GM19023 (cell line): ENCODE measurements at regions not wholly inside any gene's neighbourhood (a gene's known extent, or its start where the extent isn't known, plus 50 kb on each side); places are given as distances from the start of the nearest gene placed in this dataset.

ENCODE experiments used
- ATAC-seq: cut with Tn5 transposase; IDR thresholded peaks from one replicate; pipeline ENCODE4 v1.9.1; 2021; ENCODE audit warnings: mild to moderate bottlenecking, moderate library complexity; ENCODE audit not compliant: unreplicated experiment

DNA sequence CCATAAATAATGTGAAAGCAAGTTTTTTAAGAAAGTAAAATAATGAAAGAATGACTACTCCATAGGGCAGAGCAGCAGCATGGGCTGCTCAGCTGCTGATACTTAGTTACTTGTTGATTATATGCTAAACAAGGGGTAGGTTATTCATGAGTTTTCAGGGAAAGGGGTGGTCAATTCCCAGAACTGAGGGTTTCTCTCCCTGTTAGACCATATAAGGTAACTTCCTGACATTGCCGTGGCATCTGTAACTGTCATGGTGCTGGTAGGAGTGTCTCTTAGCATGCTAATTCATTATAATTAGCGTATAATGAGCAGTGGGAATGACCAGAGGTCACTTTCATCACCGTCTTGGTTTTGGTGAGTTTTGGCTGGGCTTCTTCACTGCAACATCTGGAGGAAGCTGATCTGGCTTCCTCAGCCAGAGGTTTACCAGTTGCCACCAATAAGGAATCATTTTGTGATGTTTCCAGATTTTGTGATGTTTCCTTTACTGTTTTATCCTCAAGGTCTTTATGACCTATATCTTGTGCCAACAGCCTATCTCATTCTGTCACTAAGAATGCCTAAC, 121.8 kb upstream of the CHL1 start:
- ATAC-seq = no peak

DNA sequence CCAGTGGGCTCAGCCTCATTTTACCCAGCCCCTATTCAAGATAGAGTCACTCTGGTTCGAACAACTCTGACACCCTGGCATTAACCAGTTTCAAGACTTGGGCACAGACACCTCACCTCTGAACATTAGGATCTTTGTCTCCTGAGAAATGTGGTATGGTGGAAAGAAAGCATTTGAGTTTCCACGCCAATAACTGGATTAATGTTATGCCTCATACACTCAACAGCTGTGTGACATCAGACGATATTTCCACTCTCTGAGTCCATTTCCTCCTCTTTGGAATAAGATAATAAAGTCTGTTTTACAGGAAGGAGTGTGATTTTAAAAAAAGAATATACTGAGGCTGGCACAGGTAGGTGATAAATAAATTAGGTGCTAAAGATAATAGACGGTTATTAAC, 121.3 kb upstream of the CHL1 start:
- no peak for ATAC-seq

DNA sequence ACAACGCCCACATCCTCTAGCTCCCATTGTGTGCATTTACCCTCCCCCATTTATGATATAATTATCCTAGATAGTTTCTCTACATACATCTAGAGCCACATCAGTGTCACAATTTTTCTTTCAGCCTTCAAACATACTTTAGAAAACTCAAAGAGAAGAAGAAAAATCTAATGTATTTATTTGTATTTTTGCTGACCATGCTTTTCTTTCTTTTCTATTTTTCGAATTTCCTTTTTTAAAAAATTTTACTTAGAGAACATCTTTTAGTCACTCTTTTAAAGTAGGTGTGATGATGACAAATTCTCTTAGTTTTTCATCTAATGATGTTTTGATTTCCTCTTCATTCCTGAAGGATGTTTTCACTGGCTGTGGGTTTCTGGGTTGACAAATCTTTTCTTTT, 117.0 kb upstream of the CHL1 start:
- no peak for ATAC-seq

DNA sequence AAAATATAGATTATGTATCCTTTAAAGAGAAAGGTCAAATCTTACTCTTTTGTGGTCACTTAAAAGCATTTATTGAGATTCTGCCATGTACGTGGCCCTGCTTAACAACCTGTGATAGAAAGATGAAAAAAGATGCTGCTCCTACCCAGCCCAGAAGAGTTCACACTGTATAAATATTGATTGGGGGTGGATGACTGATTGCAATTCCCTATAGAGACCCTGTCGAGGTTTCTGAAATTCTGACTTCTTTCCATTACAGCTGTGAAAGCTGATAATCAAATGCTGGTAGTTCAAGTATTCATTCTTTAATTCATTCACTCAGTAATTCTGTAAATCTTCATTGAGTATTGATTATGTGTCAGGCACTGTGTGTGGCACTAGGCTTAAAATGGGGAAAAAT, 114.1 kb upstream of the CHL1 start:
- no peak for ATAC-seq

DNA sequence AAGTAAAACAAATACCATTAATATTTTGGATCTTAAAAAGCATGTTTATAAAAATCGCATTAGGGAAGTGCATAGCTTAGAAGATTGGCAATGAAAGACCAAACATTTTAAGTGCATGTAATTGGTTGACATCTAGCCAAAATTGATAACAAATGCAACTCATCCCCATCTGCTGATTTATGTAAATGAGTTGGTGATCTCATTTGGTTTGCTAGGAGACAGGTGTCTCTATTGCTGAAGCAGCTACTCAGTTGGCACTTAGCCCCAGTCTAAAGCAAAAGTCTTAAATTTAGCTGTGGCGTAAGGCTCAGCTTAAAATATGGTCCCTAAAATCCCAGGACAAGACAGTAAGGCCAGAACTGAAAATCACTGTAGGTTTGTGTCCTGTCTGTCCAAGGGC, 113.5 kb upstream of the CHL1 start:
- ATAC-seq = no peak

DNA sequence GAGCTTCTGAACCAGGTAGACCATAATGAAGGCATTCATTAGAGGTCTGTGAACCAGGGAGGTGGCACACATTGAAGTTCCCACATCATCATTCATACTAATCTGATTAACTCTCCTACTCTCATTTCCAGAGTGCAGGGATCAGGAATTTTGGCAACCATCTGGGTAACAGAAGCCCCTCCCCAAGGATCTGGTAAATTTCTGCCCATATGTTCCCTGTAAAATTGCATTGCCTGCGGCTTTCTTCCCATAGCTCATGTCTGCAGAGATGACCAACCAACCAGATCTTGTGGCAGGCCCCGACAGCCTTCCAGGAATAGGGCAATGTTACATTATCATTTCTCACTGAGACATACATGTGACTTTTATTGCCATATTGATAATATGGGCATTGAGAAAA, 111.4 kb upstream of the CHL1 start:
- no peak for ATAC-seq

DNA sequence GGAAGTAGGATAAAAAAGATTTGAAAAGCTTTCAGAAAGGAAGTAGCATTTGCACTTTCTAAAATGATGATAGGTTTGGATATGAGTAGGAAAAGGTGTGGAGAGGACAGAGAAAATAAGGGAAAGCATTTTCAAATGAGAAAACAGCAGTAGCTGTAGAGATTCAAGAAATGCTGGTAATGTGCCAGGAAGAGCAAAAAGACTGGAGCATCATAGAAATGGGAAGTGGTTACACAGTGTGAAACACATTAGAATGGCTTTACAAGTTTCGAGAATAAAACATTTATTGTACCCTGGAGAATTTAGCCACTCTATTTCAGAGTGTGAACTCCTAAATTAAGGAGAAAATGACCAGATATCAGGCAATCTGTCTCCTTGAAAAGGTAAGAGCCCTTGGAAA, 108.3 kb upstream of the CHL1 start:
- ATAC-seq = no peak

DNA sequence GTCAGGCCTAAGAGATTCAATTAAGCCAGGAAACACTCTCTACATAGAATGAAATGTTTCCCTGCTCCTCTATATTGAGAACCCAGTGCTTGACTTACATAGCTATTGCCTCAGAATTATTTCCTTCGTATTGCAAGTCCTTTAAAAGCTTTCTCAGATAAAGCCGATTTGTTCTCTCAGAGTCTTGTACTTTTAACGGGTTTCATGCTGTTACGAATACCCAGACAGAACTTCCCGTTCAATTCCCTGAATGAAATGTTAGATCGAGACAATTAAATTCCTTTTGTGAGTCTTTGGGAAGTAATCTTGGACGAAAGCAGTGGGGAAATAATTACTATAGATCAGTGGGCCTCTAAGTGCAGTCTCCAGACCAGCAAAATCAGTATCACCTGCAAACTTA, 102.8 kb upstream of the CHL1 start:
- no peak for ATAC-seq

DNA sequence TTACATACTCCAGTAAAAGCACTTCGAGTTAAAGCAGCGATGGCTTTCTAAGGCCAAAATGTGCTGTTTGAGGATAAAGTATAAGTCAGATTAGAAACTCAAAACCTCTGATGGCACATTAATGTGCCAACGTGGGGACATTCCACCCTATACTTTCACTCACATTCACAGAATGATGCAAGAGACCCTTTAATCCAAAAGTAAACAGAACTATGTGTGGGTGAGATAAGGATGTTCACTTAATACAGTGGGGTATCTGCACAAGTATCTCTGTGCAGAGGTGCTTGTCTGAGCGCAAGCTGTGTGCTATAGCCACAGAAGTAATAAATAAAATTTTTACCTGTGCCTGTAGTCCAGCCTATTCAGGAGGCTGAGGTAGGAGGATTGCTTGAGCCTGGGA, 100.3 kb upstream of the CHL1 start:
- no peak for ATAC-seq

DNA sequence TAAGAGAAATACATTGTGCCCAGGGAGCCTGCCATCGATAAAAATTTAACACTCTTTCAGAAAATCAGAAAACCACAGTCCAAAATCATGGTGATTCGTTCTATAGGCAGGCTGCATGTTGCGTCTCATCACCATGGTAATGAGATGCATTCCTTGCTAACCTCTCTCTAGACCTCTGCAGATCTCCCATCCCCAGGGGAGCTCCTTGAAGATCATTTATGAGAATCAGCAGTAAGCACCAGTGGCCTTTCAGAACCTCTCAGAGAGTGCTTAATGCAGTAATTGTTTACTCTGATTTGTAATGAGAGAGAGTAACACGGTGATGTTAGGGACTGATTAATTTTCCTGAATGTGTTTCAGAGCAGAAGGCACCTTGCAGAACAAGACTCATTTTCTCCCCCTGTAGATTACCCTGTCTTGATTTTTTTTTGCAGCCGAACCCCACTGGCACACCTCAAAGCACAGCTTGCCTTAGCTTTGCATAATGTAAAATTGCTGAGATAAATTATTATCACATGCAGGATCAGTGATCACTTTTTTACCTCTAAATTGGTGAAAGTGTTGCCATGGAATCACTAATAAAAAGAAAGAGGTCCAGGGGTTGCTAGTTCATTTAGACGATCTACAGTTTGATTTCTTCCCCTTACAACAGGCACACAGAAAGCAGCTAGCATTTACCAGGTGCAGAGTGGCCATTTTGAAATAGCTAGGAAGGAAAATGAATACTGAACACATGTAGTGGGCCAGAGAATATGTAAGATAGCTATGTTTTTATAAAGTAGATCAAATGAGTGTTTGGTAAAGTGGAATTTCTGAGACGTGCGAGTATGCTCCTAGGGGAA, 98.9 kb upstream of the CHL1 start:
- no peak for ATAC-seq

DNA sequence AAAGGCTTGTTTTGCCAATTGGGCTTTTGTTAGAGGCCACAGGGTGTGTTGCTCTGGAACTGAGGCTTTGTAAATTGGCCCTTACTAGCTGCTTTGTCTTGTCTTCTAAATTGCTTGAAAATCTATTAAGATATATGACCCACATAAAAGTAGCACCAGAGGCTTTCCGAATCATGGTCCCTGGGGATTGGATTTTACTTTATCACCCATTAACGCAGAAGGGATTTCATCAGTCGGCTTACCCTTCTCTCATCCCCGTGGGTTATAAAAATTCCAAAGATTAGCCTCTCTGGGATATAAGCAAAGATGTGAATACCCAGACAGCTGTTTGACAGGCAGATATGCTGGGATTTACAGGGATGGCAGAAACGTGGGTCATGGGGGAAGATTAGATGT, 98.3 kb upstream of the CHL1 start:
- no peak for ATAC-seq

DNA sequence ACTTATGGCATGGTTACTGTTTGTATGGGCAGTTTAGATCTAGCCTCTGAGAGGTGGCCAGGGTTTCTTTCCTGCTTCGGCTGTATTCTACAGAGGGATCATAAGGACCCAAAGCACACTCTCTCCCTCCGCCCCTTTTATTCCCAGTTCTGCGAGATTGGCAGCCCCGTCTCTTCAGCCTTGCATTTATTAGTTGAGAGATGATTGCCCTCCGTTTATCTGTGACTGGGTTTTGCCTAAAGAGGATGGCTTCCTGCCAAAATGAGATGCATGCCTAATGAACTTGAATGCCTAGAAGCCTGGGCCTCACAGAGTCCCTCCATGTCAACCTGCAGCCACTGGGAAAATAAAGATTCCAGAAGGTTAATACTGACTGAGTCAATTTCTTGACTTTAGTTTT, 97.1 kb upstream of the CHL1 start:
- no peak for ATAC-seq

DNA sequence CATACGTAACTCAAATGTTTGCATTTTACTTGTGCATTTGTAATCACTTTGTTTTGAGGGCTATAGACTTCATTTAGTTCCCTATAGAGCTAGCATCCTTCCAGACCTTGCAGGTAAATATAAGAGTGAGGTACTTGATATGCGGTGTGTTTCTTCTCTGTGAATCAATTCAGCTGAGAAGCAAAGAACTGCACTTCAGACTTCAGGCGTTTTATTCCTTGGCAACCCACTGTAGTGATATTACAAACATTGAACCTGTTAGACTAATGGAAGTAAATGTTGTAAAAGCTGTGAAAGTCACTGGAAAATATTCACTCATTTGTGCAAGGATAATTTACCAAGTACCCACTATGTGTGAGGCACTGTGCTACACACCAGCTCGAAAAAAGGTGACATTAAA, 94.1 kb upstream of the CHL1 start:
- ATAC-seq = no peak

DNA sequence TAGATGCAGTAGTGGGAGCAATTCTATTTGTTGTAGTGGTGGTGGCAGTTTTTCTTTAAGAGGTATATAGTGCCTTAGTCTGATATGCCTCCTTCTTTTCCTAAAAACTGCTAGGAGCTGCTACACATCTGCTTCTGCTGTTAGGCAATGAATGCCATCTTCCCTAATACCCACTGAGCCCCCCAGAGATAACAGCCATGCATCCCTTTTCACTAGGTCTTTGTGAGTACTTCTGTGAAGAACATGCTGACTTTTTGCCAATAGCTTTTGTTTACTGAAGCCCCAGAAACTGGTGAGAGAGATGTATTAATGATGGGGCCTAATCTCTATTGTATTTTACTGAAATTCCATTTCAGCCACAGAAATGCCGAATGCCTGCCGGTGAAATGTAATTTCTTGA, 92.6 kb upstream of the CHL1 start:
- ATAC-seq = no peak

DNA sequence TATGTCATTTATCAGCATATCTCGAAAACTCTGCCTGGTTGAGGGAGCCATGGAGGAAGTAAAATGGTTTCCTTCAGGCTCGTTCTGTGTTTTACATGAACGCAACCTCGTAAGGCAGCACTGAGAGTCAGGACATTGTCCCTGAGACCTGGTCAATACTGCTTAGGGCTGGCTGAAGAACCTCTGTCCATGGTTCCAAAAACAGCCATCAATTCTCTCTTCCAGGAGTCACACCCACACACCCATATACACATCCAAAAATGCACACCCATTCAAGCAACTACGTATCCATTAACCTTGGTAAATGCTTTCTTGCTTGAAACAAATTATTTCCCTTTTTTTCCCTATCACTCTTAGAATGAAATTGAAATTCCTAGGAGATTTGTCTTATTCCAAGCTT, 91.0 kb upstream of the CHL1 start:
- no peak for ATAC-seq

DNA sequence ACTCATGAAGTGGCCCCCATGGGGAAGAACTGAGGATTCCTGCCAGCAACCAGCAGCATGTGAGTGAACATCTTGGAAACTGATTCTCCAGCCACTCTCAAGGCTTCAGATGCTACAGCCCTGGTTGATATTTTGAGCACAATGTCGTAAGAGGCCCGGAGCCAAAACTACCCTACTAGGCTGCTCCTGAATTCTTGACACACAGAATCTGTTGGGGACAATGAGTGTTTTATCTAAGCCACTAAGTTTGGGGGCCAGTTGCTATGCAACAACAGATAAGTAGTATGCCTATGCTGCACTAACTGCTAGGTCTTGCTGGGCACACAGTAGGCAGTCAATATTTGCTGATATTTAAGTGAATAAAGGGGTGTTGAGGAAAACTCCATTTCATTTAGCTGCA, 89.9 kb upstream of the CHL1 start:
- no peak for ATAC-seq

DNA sequence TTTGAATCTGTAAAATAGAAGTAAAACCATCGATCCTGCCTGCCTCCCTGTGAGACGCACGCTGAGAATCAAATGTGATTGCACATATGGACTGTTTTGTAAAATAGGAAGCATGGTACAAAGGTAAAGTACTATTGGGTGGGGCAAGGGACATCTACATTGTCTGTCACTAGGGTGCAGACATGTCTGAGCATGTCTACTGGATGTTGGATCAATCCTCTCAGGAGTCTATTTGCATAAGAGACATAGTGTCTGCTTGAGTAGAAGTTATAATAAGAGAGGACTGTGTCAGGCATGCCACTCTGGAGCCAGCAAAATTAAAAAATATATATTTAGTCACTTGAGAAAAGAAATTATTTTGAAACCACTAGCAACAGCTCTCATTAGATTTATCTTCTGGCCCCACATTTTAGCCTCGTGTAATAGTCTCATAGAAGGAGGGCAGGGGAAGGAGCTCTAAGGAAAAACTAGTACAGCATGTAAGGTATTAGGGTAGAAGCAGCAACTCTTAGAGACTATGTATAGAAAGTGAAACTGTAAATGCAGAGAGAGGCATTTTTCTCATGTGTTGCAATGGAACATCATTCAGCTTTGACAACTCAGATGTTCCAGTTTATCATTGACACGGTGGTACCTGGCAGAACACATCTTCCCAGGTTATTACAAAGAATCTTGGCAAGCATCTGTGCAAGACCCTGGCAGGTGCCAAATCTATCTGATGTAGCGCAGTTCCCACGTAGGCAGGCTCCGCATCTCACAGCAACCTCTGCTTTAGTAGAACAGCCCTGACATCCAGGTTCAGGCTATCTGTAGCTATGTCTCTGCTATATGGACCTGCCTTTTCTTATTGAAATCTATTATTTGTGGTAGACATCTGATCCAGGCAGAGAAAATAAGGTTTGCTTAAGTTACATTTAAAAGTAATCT, 85.2 kb upstream of the CHL1 start:
- ATAC-seq = no peak

DNA sequence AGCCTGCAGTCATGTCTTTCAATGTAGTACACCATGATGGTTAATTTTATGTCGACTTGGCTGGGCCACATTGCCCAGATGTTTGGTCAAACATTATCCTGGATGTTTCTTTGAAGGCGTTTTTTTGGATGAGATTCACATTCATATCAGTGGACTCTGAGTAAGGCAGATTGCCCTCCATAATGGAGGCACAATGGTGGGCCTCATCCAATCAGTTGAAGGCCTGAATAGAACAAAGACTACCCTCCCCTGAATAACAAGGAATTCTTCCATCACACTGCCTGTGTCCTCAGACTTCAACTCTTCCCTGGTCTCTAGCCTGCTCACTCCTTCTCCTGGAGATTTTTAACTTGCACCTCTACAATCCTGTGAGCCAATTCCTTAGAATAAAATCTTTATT, 83.8 kb upstream of the CHL1 start:
- no peak for ATAC-seq

DNA sequence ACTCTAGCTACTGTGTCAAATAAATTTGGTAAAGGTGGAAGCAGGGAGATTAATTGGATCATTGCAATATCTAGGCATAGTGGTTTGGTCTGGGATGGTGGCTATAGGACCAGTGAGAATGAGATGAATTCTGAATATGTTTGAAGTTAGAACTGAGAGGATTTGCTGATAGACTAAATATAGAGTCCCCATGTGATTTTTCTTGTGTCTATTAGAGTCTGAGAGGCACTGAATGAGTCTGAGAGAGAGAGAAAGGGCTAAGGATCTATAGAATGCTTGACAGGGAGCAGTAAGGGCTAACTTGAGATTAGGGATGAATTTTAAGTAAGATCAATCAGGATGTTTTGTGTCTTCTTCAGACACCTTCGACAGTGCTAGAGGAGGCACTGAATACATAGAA, 77.9 kb upstream of the CHL1 start:
- ATAC-seq = no peak

DNA sequence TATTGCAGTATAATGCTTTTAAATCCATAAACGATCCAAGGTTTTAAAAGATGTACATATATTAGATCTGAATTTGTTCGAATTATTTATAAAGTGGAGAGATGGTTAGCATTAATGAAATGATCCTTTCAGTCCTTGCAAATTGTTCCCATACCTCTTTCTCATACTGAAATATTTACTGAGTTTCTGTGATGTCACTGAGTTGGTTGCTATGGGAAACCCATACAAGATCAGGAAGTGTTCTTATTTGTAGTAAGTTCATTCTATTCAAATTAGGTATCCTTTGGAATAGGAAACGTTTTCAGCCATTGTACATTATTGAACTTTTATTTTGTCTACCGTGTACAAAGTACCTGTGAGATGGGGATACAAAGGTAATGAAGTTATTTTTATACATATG, 73.2 kb upstream of the CHL1 start:
- no peak for ATAC-seq

DNA sequence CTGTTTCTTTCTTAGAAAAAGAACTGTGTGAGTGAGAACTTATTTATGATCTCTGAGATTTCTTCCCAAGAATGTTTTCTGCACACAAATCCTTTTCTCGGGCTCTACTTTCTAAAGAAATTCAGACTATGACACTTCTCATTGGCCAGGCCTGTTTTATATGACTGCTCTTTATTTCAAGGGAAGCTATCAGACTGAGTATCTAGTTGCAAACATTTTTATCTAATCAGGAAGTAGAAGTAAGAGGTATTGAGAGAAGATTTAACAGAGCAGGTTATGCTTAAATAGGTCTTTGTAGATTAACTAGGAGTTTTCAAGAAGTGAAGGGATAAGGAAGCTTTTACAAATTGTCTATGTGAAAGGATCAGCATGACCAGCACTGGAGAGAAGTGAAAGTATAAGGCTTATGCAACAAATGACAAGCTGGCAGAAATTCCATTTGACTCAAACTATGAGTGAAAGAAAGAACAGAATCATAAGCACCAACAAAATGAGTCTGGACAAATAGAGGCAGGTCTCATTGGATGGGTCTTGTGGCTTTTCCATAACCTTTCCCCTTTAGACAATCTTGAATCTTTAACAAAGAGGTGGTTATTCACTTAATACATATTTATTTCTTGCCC, 71.9 kb upstream of the CHL1 start:
- ATAC-seq = peak; percentile 50
